CD8-positive, alpha-beta memory T cell (primary cell): ENCODE measurements at regions not wholly inside any gene's neighbourhood (a gene's known extent, or its start where the extent isn't known, plus 50 kb on each side); places are given as distances from the start of the nearest gene placed in this dataset.

Source experiments
- CTCF ChIA-PET: fragments of 350-600 bp; sonication (Branson Sonifier 250); formaldehyde crosslinking; loops from one replicate; lab custom pipeline; 2021; ENCODE audit warnings: antibody characterized with exemption; lab: Charles Lee
- POLR2A ChIA-PET: fragments of 350-600 bp; sonication (Branson Sonifier 250); formaldehyde crosslinking; loops from one replicate; lab custom pipeline; 2021; ENCODE audit warnings: antibody characterized with exemption; lab: Charles Lee
- DNase-seq, 5 donors: peaks; one replicate each; pipeline versions ENCODE4 v3.0.0 to v3.0.0-alpha.2; 2020 to 2022; ENCODE audit warnings: mixed read lengths in 1 of 5
- H3K27ac ChIP-seq: one replicate; pipeline ENCODE4 v1.7.0; 2013; ENCODE audit warnings: low read depth, mild to moderate bottlenecking, low read length, moderate library complexity
- H3K27me3 ChIP-seq: 2 replicates; pipeline ENCODE4 v1.7.0; 2013; ENCODE audit warnings: low read length, mild to moderate bottlenecking; ENCODE audit not compliant: insufficient read depth, poor library complexity, severe bottlenecking
- H3K36me3 ChIP-seq: 2 replicates; pipeline ENCODE4 v1.7.0; 2013; ENCODE audit warnings: mild to moderate bottlenecking, low read length, moderate library complexity; ENCODE audit not compliant: insufficient read depth
- H3K4me1 ChIP-seq: 2 replicates; pipeline ENCODE4 v1.7.0; 2013; ENCODE audit warnings: mild to moderate bottlenecking, low read length, moderate library complexity; ENCODE audit not compliant: insufficient read depth
- H3K4me3 ChIP-seq: 2 replicates; pipeline ENCODE4 v1.7.0; 2013; ENCODE audit warnings: mild to moderate bottlenecking, low read length
- H3K9me3 ChIP-seq: 2 replicates; pipeline ENCODE4 v1.7.0; 2013; ENCODE audit warnings: mild to moderate bottlenecking, low read length
- H3K27ac Mint-ChIP-seq, 8 donors: one replicate each; pipeline ENCODE4 v1.8.0; 2020 to 2021; ENCODE audit warnings: mixed read lengths in 8 of 8, mild to moderate bottlenecking in 6 of 8, inconsistent platforms in 3 of 8, moderate library complexity in 3 of 8
- H3K27me3 Mint-ChIP-seq, 2 donors: one replicate each; pipeline ENCODE4 v1.8.0; 2020 to 2021; ENCODE audit warnings: mixed read lengths in 2 of 2, mild to moderate bottlenecking in 1 of 2, moderate library complexity in 1 of 2
- H3K36me3 Mint-ChIP-seq, 3 donors: one replicate each; pipeline ENCODE4 v1.8.0; 2020 to 2021; ENCODE audit warnings: mixed read lengths in 3 of 3, inconsistent platforms in 1 of 3, mild to moderate bottlenecking in 1 of 3
- H3K4me1 Mint-ChIP-seq, 3 donors: one replicate each; pipeline ENCODE4 v1.8.0; 2020 to 2021; ENCODE audit warnings: mixed read lengths in 3 of 3, inconsistent platforms in 1 of 3, mild to moderate bottlenecking in 1 of 3
- H3K4me3 Mint-ChIP-seq, 7 donors: one replicate each; pipeline ENCODE4 v1.8.0; 2020 to 2021; ENCODE audit warnings: mixed read lengths in 7 of 7, mild to moderate bottlenecking in 6 of 7, moderate library complexity in 4 of 7, inconsistent platforms in 2 of 7
- H3K9me3 Mint-ChIP-seq, 5 donors: one replicate each; pipeline ENCODE4 v1.8.0; 2020 to 2022; ENCODE audit warnings: mixed read lengths in 5 of 5, mild to moderate bottlenecking in 3 of 5, moderate library complexity in 2 of 5, inconsistent platforms in 1 of 5

DNA sequence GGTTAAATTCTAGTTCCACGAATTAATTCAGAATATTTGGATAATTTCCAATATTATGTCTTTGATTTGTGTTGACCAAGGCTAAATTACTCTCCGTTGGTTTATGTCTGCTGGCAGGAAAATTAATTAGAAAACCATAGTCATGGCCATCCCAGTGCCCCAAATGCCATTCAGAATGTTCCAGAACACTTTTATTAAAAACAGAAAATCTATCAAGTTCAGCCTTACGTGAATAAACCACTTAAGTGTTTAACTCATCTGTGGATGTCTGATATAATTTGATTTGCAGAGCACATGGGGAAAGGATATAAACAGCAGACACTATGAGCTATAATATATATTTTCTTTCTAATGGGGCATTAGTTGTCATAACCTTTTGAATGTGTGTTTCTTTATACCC lies 480.7 kb downstream of the MRPL39 start:
- H3K4me1 ChIP-seq = no peaks in the 10 kb centered on the region
- ChIA-PET POLR2A (no interaction called here), CTCF (no interaction called here)
- no peak overlapping the region for H3K27ac Mint-ChIP-seq
- H3K9me3 ChIP-seq = no peaks in the 10 kb centered on the region
- H3K27me3 Mint-ChIP-seq = no peaks in the 10 kb centered on the region
- no peak overlapping the region for H3K4me3 ChIP-seq
- no peaks in the 10 kb centered on the region for H3K4me1 Mint-ChIP-seq
- no peaks in the 10 kb centered on the region for H3K27me3 ChIP-seq
- no peaks in the 10 kb centered on the region for H3K36me3 ChIP-seq
- H3K9me3 Mint-ChIP-seq = peaks cover 0 to 5% (median 0%) of the 10 kb centered on the region in 5 donors
- H3K4me3 Mint-ChIP-seq = no peak overlapping the region
- no peaks in the 10 kb centered on the region for H3K36me3 Mint-ChIP-seq
- no peak for DNase-seq
- no peak overlapping the region for H3K27ac ChIP-seq

DNA sequence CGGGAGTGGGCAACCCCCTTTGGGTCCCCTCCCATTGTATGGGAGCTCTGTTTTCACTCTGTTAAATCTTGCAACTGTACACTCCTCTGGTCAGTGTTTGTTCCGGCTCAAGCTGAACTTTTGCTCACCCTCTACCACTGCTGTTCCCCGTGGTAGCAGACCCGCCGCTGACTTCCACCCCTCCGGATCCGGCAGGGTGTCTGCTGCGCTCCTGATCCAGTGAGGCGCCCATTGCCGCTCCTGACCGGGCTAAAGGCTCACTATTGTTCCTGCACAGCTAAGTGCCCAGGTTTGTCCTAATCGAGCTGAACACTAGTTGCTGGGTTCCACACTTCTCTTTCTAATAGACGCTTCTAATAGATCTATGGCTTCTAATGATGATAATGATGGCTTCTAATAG lies 488.6 kb downstream of the MRPL39 start:
- Mint-ChIP-seq H3K9me3 (peaks cover 0 to 6% (median 2%) of the 10 kb centered on the region in 5 donors), H3K27me3 (no peaks in the 10 kb centered on the region), H3K27ac (no peak overlapping the region), H3K4me1 (no peaks in the 10 kb centered on the region), H3K36me3 (no peaks in the 10 kb centered on the region), H3K4me3 (no peak overlapping the region)
- H3K9me3 ChIP-seq = no peaks in the 10 kb centered on the region
- CTCF ChIA-PET = no interaction called here
- no peak overlapping the region for H3K4me3 ChIP-seq
- H3K36me3 ChIP-seq = no peaks in the 10 kb centered on the region
- H3K27ac ChIP-seq = no peak overlapping the region
- DNase-seq = no peak
- H3K27me3 ChIP-seq = no peaks in the 10 kb centered on the region
- POLR2A ChIA-PET = no interaction called here
- no peaks in the 10 kb centered on the region for H3K4me1 ChIP-seq

DNA sequence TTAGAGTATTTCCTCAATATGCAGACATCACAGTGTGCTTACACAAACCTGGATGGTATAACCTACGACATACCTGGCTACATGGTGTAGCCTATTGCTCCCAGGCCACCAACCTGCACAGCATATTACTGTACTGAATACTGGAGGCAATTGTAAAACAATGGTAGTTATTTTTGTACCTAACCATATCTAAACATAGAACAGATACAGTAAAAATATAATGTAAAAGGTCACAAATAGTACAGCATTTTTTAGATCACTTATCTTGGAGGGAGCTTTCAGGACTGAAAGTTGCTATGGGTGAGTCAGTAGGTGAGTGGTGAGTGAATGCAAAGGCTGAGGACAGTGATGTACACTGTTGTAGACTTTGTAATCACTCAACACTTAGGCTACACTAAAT lies 492.3 kb downstream of the MRPL39 start:
- H3K36me3 ChIP-seq = no peaks in the 10 kb centered on the region
- H3K9me3 ChIP-seq = no peaks in the 10 kb centered on the region
- no peaks in the 10 kb centered on the region for H3K27me3 ChIP-seq
- ChIA-PET POLR2A (no interaction called here), CTCF (no interaction called here)
- H3K27ac ChIP-seq = no peak overlapping the region
- no peak for DNase-seq
- Mint-ChIP-seq H3K27ac (no peak overlapping the region), H3K36me3 (no peaks in the 10 kb centered on the region), H3K4me1 (no peaks in the 10 kb centered on the region), H3K4me3 (no peak overlapping the region), H3K9me3 (peaks cover 0 to 3% (median 2%) of the 10 kb centered on the region in 5 donors), H3K27me3 (no peaks in the 10 kb centered on the region)
- no peaks in the 10 kb centered on the region for H3K4me1 ChIP-seq
- H3K4me3 ChIP-seq = no peak overlapping the region

DNA sequence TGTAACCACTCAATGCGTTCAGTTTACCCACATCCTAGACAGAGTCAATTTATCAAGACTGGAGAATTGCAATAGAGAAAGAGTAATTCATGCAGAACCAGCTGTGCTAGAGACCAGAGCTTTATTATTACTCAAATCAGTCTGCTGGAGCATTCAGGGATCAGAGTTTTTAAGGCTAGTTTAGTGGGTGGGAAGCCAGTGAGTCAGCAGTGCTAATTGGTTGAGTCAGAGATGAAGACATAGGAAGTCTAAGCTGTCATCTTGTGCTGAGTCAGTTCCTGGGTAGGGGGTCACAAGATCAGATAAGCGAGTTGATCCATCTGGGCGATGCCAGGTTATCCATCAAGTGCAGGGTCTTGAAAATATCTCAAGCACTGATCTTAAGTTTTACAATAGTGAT lies 499.6 kb downstream of the MRPL39 start:
- no peak for DNase-seq
- Mint-ChIP-seq H3K4me3 (no peak overlapping the region), H3K27me3 (no peaks in the 10 kb centered on the region), H3K36me3 (no peaks in the 10 kb centered on the region), H3K9me3 (peaks cover 3 to 15% (median 4%) of the 10 kb centered on the region in 5 donors), H3K27ac (no peak overlapping the region), H3K4me1 (no peaks in the 10 kb centered on the region)
- no peak overlapping the region for H3K27ac ChIP-seq
- no peaks in the 10 kb centered on the region for H3K36me3 ChIP-seq
- H3K27me3 ChIP-seq = no peaks in the 10 kb centered on the region
- H3K4me3 ChIP-seq = no peak overlapping the region
- POLR2A ChIA-PET = no interaction called here
- H3K9me3 ChIP-seq = no peaks in the 10 kb centered on the region
- no peaks in the 10 kb centered on the region for H3K4me1 ChIP-seq
- CTCF ChIA-PET = no interaction called here

DNA sequence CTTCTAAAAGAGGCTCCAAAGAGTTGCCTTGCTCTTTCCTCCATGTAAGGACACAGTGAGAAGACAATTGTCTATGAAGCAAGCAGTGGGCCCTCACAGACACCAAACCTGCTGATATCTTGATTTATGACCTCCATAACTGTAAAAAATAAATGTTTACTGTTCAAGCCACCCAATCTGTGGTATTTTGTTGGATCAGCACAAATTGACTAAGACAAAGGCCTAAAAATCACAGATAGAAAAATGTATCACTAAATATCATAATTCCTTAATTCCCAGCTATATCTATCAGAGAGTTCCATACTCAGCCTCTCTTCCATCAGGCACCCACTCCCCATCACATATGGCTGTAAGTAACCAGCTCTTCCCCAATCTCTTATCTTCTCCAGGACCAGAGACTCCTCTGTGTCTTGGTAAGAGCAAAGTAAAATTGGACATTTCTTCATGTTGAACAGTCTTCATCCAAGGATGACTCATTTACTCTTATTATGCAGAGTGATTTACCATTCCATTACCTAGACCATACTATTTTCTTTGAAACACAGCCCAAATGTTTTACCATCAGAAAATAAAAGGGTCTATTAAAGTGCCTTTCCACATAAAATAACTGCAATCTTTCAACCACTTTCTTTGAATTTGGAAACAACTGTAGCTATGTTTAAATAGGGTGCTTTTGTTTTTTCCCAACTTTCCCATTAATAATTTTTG lies 503.6 kb downstream of the MRPL39 start:
- no peak for DNase-seq
- H3K9me3 Mint-ChIP-seq = peaks cover 3 to 11% (median 4%) of the 10 kb centered on the region in 5 donors
- ChIA-PET POLR2A (no interaction called here), CTCF (no interaction called here)
- no peak overlapping the region for H3K4me3 Mint-ChIP-seq
- Histone ChIP-seq H3K27me3 (no peaks in the 10 kb centered on the region), H3K9me3 (no peaks in the 10 kb centered on the region), H3K27ac (no peak overlapping the region), H3K4me3 (no peak overlapping the region), H3K36me3 (no peaks in the 10 kb centered on the region), H3K4me1 (no peaks in the 10 kb centered on the region)
- no peak overlapping the region for H3K27ac Mint-ChIP-seq
- peaks cover 0 to 1% of the 10 kb centered on the region in 2 donors for H3K27me3 Mint-ChIP-seq
- H3K4me1 Mint-ChIP-seq = no peaks in the 10 kb centered on the region
- H3K36me3 Mint-ChIP-seq = no peaks in the 10 kb centered on the region

DNA sequence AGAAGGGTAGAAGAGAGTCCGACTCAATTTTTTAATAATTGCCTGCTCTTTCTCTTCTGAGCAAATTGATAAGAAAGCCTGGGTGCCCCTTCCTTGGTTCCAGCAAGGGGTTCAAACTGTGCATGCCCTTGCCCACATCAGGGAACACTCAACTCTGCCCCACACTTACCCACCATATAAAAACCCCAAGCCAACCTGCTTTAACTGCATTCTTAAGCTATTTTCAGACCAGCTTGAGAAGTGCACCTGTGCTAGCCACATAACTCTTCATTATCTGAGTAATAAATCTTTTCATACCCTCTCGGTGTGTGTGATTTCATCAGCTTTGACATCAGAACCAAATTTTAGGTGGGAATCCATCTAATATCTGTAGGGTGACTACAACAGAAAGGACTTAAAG lies 509.6 kb downstream of the MRPL39 start:
- Mint-ChIP-seq H3K27ac (no peak overlapping the region), H3K4me3 (no peak overlapping the region), H3K9me3 (peaks cover 0 to 17% (median 2%) of the 10 kb centered on the region in 5 donors), H3K4me1 (no peaks in the 10 kb centered on the region), H3K36me3 (no peaks in the 10 kb centered on the region), H3K27me3 (peaks cover 0 to 1% of the 10 kb centered on the region in 2 donors)
- no peaks in the 10 kb centered on the region for H3K4me1 ChIP-seq
- H3K27ac ChIP-seq = no peak overlapping the region
- no peaks in the 10 kb centered on the region for H3K36me3 ChIP-seq
- H3K9me3 ChIP-seq = no peaks in the 10 kb centered on the region
- POLR2A ChIA-PET = no interaction called here
- CTCF ChIA-PET = no interaction called here
- H3K4me3 ChIP-seq = no peak overlapping the region
- H3K27me3 ChIP-seq = no peaks in the 10 kb centered on the region
- DNase-seq = no peak

DNA sequence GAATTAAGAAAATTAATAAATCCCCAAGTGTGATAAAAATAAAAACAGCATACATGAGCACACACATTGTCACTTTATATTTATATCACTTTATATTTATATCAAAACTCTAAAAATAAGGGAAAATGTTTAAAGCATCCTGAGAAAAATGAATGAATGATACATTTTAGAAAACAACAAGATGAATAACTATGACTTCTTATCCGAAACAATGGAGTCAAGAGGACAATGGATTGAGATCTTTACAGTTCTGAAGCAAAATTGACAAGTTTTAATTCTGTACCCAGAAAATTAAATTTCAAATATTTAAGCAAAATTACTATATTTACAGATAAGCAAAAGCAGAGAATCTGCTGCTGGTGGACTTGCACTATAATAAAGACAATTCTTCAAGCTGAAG lies 512.6 kb downstream of the MRPL39 start:
- Histone ChIP-seq H3K9me3 (no peaks in the 10 kb centered on the region), H3K27me3 (no peaks in the 10 kb centered on the region), H3K36me3 (no peaks in the 10 kb centered on the region), H3K27ac (no peak overlapping the region), H3K4me1 (no peaks in the 10 kb centered on the region), H3K4me3 (no peak overlapping the region)
- Mint-ChIP-seq H3K27me3 (no peaks in the 10 kb centered on the region), H3K27ac (no peak overlapping the region), H3K4me1 (no peaks in the 10 kb centered on the region), H3K9me3 (peaks cover 0 to 22% (median 1%) of the 10 kb centered on the region in 5 donors), H3K4me3 (no peak overlapping the region), H3K36me3 (no peaks in the 10 kb centered on the region)
- ChIA-PET POLR2A (no interaction called here), CTCF (no interaction called here)
- DNase-seq = no peak

DNA sequence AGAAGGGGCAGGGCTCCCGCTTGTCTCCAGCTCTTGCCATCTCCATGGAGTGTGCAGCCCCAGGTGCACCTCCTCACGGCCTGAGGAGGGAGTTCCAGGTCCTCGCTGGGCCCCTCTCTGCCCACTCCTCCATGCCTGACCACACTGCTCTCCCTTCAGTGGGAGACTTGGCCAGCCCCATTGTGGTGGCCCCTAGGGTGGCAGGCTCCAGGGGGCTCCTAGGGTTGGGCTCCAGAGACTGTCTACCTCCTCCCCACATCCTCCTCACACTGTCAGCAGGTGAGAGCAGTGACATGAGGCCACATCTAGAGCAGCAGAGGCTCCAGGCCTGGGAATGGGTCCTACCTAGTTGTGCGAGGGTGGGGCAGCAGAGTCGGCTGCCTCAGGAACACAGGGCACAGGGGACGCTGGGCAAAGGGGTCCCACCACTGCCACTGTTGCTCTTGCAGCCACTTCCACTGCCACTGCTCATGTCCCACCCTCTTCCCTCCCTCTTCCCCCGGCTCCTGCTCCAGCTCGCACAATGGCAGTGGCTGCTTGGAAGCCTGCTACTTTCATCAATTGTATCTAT lies 514.8 kb downstream of the MRPL39 start:
- DNase-seq = no peak
- CTCF ChIA-PET = no interaction called here
- no peaks in the 10 kb centered on the region for H3K36me3 Mint-ChIP-seq
- no peaks in the 10 kb centered on the region for H3K27me3 Mint-ChIP-seq
- H3K4me3 Mint-ChIP-seq = no peak overlapping the region
- no peaks in the 10 kb centered on the region for H3K36me3 ChIP-seq
- H3K9me3 Mint-ChIP-seq = peaks cover 0 to 22% (median 1%) of the 10 kb centered on the region in 5 donors
- POLR2A ChIA-PET = no interaction called here
- H3K4me1 ChIP-seq = no peaks in the 10 kb centered on the region
- no peaks in the 10 kb centered on the region for H3K4me1 Mint-ChIP-seq
- H3K27ac Mint-ChIP-seq = no peak overlapping the region
- H3K4me3 ChIP-seq = no peak overlapping the region
- no peaks in the 10 kb centered on the region for H3K27me3 ChIP-seq
- no peak overlapping the region for H3K27ac ChIP-seq
- H3K9me3 ChIP-seq = no peaks in the 10 kb centered on the region
